WERI-Rb-1 (cell line): ENCODE measurements at regions not wholly inside any gene's neighbourhood (a gene's known extent, or its start where the extent isn't known, plus 50 kb on each side); places are given as distances from the start of the nearest gene placed in this dataset.

ENCODE experiments used
- DNase-seq: peaks from one replicate; pipeline ENCODE4 v3.0.0-alpha.2; 2020
- H3K27ac ChIP-seq: fragments of 250-450 bp; sonication (Bioruptor Pico); 2 replicates; pipeline ENCODE4 v1.5.1; 2020; ENCODE audit warnings: mild to moderate bottlenecking, moderate library complexity
- H3K27me3 ChIP-seq: fragments of 250-450 bp; sonication (Bioruptor Pico); 2 replicates; pipeline ENCODE4 v1.5.1; 2021; ENCODE audit warnings: mild to moderate bottlenecking, low read depth, moderate library complexity; ENCODE audit not compliant: insufficient read depth, severe bottlenecking
- H3K36me3 ChIP-seq: fragments of 250-450 bp; sonication (Bioruptor Pico); 2 replicates; pipeline ENCODE4 v1.5.1; 2020; ENCODE audit warnings: mild to moderate bottlenecking, moderate library complexity
- H3K4me3 ChIP-seq: 2 replicates; pipeline ENCODE4 v1.5.1; 2011; ENCODE audit warnings: low read depth, mild to moderate bottlenecking, control low read depth, low read length
- H3K9me3 ChIP-seq: fragments of 250-450 bp; sonication (Bioruptor Pico); 2 replicates; pipeline ENCODE4 v1.5.1; 2021; ENCODE audit warnings: mild to moderate bottlenecking, moderate library complexity; ENCODE audit not compliant: severe bottlenecking
- TF ChIP-seq, protein P1 (sequence below): IDR thresholded peaks from 2 replicates; pipeline ENCODE4 v1.5.1; 2011; ENCODE audit warnings: low read depth, mild to moderate bottlenecking, control low read depth, inconsistent platforms, low read length

DNA sequence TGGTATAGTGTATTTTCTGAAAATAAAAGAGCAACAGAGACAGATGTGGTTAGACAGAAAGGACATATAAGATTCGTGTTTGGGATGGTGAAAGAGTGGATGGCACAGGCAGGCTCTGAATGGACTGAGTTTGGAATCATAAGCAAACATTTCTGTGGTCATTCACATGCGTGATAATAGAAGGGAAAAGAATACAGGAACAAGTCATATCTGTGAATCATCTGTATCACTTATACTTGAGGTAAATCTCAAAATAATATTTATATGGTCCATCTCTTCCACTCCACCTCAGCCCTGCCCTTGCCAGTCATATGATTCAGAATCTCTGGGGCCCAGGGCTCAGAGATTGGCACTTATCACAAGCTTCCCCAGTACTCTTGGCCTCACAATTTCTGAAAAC is 535.1 kb downstream of the BCKDHB start:
- Histone ChIP-seq H3K36me3 (no peaks in the 10 kb centered on the region), H3K9me3 (no peaks in the 10 kb centered on the region), H3K27ac (no peak overlapping the region), H3K27me3 (no peaks in the 10 kb centered on the region), H3K4me3 (no peak overlapping the region)
- TF ChIP-seq, protein P1, sequence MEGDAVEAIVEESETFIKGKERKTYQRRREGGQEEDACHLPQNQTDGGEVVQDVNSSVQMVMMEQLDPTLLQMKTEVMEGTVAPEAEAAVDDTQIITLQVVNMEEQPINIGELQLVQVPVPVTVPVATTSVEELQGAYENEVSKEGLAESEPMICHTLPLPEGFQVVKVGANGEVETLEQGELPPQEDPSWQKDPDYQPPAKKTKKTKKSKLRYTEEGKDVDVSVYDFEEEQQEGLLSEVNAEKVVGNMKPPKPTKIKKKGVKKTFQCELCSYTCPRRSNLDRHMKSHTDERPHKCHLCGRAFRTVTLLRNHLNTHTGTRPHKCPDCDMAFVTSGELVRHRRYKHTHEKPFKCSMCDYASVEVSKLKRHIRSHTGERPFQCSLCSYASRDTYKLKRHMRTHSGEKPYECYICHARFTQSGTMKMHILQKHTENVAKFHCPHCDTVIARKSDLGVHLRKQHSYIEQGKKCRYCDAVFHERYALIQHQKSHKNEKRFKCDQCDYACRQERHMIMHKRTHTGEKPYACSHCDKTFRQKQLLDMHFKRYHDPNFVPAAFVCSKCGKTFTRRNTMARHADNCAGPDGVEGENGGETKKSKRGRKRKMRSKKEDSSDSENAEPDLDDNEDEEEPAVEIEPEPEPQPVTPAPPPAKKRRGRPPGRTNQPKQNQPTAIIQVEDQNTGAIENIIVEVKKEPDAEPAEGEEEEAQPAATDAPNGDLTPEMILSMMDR, result no peak
- no peak for DNase-seq

DNA sequence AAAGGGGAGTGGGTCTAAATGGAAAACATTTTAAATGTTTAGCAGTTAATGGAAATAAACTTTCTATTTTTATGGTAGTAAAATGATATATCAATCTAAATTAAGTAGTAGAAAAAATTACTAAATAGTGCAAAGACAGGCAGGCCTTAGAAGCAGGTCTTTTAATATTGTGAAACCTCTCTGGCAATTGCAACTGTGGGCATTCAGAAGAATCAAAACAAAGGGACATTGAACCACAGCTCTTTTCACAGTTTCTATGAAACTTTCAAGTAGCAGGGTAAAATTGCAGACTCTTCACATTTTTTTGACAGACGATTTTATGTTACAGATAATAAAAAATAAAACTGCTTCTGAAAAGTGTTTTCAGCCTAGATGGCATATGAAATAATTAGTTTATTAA is 533.7 kb downstream of the BCKDHB start:
- H3K27me3 ChIP-seq, result no peaks in the 10 kb centered on the region
- no peak overlapping the region for H3K4me3 ChIP-seq
- H3K27ac ChIP-seq, result no peak overlapping the region
- DNase-seq, result no peak
- H3K9me3 ChIP-seq, result no peaks in the 10 kb centered on the region
- no peaks in the 10 kb centered on the region for H3K36me3 ChIP-seq
- TF ChIP-seq, protein P1, result no peak

DNA sequence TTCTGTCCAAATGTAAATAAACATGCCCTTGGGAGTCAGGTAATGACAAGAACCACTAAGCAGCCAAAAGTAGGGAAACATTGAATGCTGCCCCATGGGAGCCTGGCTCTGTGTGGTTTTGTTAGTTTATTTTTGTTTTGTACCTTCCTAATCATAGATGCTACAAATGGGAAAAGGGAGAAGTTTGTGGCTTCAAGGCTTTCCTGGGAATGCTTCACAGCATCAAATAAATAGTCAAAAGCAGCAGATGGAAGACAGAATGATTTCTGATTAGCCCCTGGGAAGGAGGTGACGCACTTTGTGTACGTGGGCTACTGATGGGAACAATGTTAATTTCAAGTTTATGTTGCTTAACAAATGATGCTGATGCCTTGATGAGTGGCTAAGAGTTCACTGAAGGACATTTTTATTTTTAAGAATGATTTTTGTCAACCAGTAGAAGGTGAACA is 532.7 kb downstream of the BCKDHB start:
- Histone ChIP-seq H3K27ac (no peak overlapping the region), H3K36me3 (no peaks in the 10 kb centered on the region), H3K4me3 (no peak overlapping the region), H3K9me3 (no peaks in the 10 kb centered on the region), H3K27me3 (no peaks in the 10 kb centered on the region)
- TF ChIP-seq, protein P1, result no peak
- DNase-seq, result no peak

DNA sequence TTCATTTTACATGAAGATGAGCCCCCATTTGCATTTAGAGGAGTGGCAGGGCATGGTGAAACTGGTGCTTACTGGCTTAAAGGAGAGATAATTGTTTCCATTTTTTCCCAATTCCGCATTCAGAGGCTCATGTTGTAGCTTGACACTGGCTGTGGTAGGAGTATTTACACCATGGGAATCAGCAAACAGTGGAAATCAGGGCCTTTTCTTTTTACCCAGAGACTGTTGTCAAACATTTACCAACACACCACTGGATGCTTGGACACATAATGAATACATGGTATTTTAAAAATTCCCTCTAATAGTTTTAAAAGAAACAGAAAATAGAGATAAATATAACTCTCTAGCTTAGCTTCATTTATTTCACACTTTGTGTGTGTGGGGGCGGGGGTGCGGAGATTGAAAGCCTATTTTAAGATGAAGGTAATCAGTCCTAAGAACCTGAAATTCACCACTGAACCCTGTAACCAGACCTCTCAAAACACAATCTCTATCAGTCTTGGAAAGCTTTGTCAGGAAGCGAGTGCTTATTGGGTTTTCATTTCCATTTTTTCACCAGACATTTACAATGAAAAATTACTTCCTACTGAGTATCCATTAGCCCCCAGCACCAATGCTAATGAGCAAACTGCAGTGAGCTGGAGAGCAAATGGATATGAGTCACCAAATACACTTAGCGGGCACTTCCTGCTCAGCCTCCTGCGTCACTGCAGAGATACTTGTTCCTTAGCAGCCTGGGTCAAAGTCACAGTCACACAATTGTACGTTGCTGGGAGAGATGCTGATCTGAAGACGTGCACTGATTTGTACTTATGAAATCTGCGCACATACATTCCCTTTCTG is 532.0 kb downstream of the BCKDHB start:
- Histone ChIP-seq H3K9me3 (no peaks in the 10 kb centered on the region), H3K27ac (no peak overlapping the region), H3K36me3 (no peaks in the 10 kb centered on the region), H3K27me3 (no peaks in the 10 kb centered on the region), H3K4me3 (no peak overlapping the region)
- TF ChIP-seq, protein P1, result no peak
- DNase-seq, result no peak

DNA sequence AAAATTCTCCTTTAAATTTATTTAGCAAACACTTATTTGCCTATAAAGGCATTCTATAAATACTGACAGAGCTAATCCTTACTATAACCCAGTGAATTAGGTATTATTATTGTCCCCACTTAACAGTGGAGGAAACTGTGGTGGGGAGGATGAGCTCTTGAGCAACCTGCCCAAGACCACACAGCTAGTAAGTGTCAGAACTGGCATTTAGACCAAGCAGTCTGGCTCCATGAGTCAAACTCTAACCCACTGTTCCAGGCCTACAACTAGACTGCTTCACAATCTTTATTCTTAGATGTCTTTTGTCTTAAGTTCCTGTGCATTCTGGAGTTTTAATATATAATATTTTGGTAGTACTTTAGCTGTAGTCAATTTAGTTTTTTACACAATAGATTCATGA is 530.8 kb downstream of the BCKDHB start:
- TF ChIP-seq, protein P1, result no peak
- H3K36me3 ChIP-seq, result no peaks in the 10 kb centered on the region
- no peak for DNase-seq
- no peaks in the 10 kb centered on the region for H3K27me3 ChIP-seq
- H3K4me3 ChIP-seq, result no peak overlapping the region
- H3K9me3 ChIP-seq, result no peaks in the 10 kb centered on the region
- no peak overlapping the region for H3K27ac ChIP-seq

DNA sequence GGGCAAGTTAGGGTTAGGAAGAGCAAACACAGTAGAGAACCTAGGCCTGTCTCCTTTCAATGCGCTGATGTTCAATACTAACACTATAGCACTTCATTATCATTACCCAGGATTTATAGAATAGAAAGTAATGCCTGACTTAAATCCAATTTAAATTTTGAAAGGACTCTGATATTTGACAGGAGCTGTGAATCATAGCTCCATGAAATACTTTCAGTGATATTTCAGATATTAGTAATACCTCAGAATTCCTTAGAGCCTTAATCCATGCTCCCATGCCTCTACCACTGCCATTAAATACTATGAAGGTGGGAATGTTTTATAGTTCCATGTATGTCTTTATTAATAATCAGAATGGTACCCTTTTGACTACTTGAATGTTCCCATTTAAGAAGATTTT is 530.2 kb downstream of the BCKDHB start:
- TF ChIP-seq, protein P1, result no peak

More for the DNA sequence above, 530.2 kb downstream of the BCKDHB start:
- H3K27ac ChIP-seq, result no peak overlapping the region
- H3K4me3 ChIP-seq, result no peak overlapping the region
- H3K36me3 ChIP-seq, result no peaks in the 10 kb centered on the region
- DNase-seq, result no peak
- no peaks in the 10 kb centered on the region for H3K9me3 ChIP-seq
- H3K27me3 ChIP-seq, result no peaks in the 10 kb centered on the region
